ENCODE measurements at regions not wholly inside any gene's neighbourhood (a gene's known extent, or its start where the extent isn't known, plus 50 kb on each side); places are given as distances from the start of the nearest gene placed in this dataset.
"Not testable (repeated sequence)": the region's sequence is repeated elsewhere in the genome, so short reads cannot be mapped to it uniquely, and the experiment has no call there.

- TF ChIP-seq ZNF274 (IDR thresholded peaks at IDR 0.05; ENCODE audit: low read depth, low read length) = no peak
- H3K4me3 ChIP-seq (ENCODE audit: low read length) = no peak overlapping the region
Measured at GRCh38 chr4:124459941-124460310, 252.6 kb downstream of the ANKRD50 start.

- not testable (repeated sequence) for H3K4me3 ChIP-seq (ENCODE audit: low read length)
Measured at GRCh38 chr4:124461592-124461991, 250.9 kb downstream of the ANKRD50 start.

- H3K4me3 ChIP-seq (ENCODE audit: low read length) = no peak overlapping the region
- TF ChIP-seq ZNF274 (IDR thresholded peaks at IDR 0.05; ENCODE audit: low read depth, low read length) = no peak
Measured at GRCh38 chr4:124462954-124463828, 249.3 kb downstream of the ANKRD50 start.

- TF ChIP-seq ZNF274 (IDR thresholded peaks at IDR 0.05; ENCODE audit: low read depth, low read length) = no peak
- no peak overlapping the region for H3K4me3 ChIP-seq (ENCODE audit: low read length)
Measured at GRCh38 chr4:124464836-124465235, 247.7 kb downstream of the ANKRD50 start.

- no peak overlapping the region for H3K4me3 ChIP-seq (ENCODE audit: low read length)
- TF ChIP-seq ZNF274 (IDR thresholded peaks at IDR 0.05; ENCODE audit: low read depth, low read length) = no peak
Measured at GRCh38 chr4:124468360-124468759, 244.2 kb downstream of the ANKRD50 start.

- no peak overlapping the region for H3K4me3 ChIP-seq (ENCODE audit: low read length)
- no peak for TF ChIP-seq ZNF274 (IDR thresholded peaks at IDR 0.05; ENCODE audit: low read depth, low read length)
Measured at GRCh38 chr4:124469981-124470380, 242.6 kb downstream of the ANKRD50 start.

GRCh38 chr4:124478470-124478869 is 234.1 kb downstream of the ANKRD50 start:
- no peak for TF ChIP-seq ZNF274 (IDR thresholded peaks at IDR 0.05; ENCODE audit: low read depth, low read length)
- H3K4me3 ChIP-seq (ENCODE audit: low read length) = no peak overlapping the region

- TF ChIP-seq ZNF274 (IDR thresholded peaks at IDR 0.05; ENCODE audit: low read depth, low read length) = no peak
- H3K4me3 ChIP-seq (ENCODE audit: low read length) = no peak overlapping the region
Measured at GRCh38 chr4:124480061-124480460, 232.5 kb downstream of the ANKRD50 start.

- no peak for TF ChIP-seq ZNF274 (IDR thresholded peaks at IDR 0.05; ENCODE audit: low read depth, low read length)
- no peak overlapping the region for H3K4me3 ChIP-seq (ENCODE audit: low read length)
Measured at GRCh38 chr4:124481123-124481522, 231.4 kb downstream of the ANKRD50 start.

GRCh38 chr4:124483048-124483906 is 229.3 kb downstream of the ANKRD50 start:
- H3K4me3 ChIP-seq (ENCODE audit: low read length) = no peak overlapping the region
- TF ChIP-seq ZNF274 (IDR thresholded peaks at IDR 0.05; ENCODE audit: low read depth, low read length) = no peak

- no peak for TF ChIP-seq ZNF274 (IDR thresholded peaks at IDR 0.05; ENCODE audit: low read depth, low read length)
- no peak overlapping the region for H3K4me3 ChIP-seq (ENCODE audit: low read length)
Measured at GRCh38 chr4:124484008-124484407, 228.5 kb downstream of the ANKRD50 start.

- H3K4me3 ChIP-seq (ENCODE audit: low read length) = no peak overlapping the region
- no peak for TF ChIP-seq ZNF274 (IDR thresholded peaks at IDR 0.05; ENCODE audit: low read depth, low read length)
Measured at GRCh38 chr4:124484940-124485339, 227.6 kb downstream of the ANKRD50 start.

- no peak for TF ChIP-seq ZNF274 (IDR thresholded peaks at IDR 0.05; ENCODE audit: low read depth, low read length)
- H3K4me3 ChIP-seq (ENCODE audit: low read length) = no peak overlapping the region
Measured at GRCh38 chr4:124486423-124486822, 226.1 kb downstream of the ANKRD50 start.

- no peak for TF ChIP-seq ZNF274 (IDR thresholded peaks at IDR 0.05; ENCODE audit: low read depth, low read length)
- H3K4me3 ChIP-seq (ENCODE audit: low read length) = no peak overlapping the region
Measured at GRCh38 chr4:124487651-124488050, 224.9 kb downstream of the ANKRD50 start.

Measured in GM08714 (cell line).